GM06990 (cell line): ENCODE measurements at regions not wholly inside any gene's neighbourhood (a gene's known extent, or its start where the extent isn't known, plus 50 kb on each side); places are given as distances from the start of the nearest gene placed in this dataset.
"Not testable (repeated sequence)": the region's sequence is repeated elsewhere in the genome, so short reads cannot be mapped to it uniquely, and the experiment has no call there.

Experiments used
- DNase-seq: peaks from one replicate; pipeline ENCODE4 v3.0.0-alpha.2; 2011; ENCODE audit not compliant: insufficient read length; ENCODE audit errors: extremely low read depth
- H3K27me3 ChIP-seq: replicated peaks from 2 replicates; pipeline ENCODE4 v1.6.0; 2011; ENCODE audit warnings: low read length; ENCODE audit not compliant: control insufficient read depth, insufficient read depth
- H3K36me3 ChIP-seq: 2 replicates; pipeline ENCODE4 v1.5.1; 2011; ENCODE audit warnings: low read length; ENCODE audit not compliant: control insufficient read depth, insufficient read depth
- H3K4me3 ChIP-seq: replicated peaks from 2 replicates; pipeline ENCODE4 v1.5.1; 2011; ENCODE audit warnings: low read depth, mild to moderate bottlenecking, control low read depth, low read length
- CTCF ChIP-seq: IDR thresholded peaks from 2 replicates; pipeline ENCODE4 v1.5.1; 2011; ENCODE audit warnings: low read length, control low read depth, mild to moderate bottlenecking, inconsistent platforms; ENCODE audit not compliant: insufficient read depth, poor library complexity, severe bottlenecking

- no peaks in the 10 kb centered on the region for H3K27me3 ChIP-seq
- H3K4me3 ChIP-seq = no peak overlapping the region
- no peaks in the 10 kb centered on the region for H3K36me3 ChIP-seq
- TF ChIP-seq CTCF = no peak
- no peak for DNase-seq
Observed at GRCh38 chr19:28546148-28546685, 666.7 kb downstream of the UQCRFS1 start.

DNA sequence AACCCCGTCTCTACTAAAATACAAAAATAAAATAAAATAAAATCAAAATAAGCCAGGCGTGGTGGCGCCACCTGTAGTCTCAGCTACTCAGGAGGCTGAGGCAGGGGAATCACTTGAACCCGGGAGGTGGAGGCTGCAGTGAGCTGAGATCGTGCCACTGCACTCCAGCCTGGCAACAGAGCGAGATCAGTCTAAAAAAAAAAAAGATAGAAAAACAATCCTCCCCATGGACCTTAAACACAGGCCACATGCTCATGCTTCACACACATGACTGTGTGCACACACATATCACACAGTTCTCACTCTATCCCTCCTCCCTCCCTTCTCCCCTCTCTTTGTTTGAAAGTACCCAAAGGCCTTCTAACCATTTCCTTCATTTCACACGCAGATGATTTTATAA is 667.6 kb downstream of the UQCRFS1 start:
- not testable (repeated sequence) for DNase-seq, H3K4me3 ChIP-seq, H3K36me3 ChIP-seq, H3K27me3 ChIP-seq

DNA sequence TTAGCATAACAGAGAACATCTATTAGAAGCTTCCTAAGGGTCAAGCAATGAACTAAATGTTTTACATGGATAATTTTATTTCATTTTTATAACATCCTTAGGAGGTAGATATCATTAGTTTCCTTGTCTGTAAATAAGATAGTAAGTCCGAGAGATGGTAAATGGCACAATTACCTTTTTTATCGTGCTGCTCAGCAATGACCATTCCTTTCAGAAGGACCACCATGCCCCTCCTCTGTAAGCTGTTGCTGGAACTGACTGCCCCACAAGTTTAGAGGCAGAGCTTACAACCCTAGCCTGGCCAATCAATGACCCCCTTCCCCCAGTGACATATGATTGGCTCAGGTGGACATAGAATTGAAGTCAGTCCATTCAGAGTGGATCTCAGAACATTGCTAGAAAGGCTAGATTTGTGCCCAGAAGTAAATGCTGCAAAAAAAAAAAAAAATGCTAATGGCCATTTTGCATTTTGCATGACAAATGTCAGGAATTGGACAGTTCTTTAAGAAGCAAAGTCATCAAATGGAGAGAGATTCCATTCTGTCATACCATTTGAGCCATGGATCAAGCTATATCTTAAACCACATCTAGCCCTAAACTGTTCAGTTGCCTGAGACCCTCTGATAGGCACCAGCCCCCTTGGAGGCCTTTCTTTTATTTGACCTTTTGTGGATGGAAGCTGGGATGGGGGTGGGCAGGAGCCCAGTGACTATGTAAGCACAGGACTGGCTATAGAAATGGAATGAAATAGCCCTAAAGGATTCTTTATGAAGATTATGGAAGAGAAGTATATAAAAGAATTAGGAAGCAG is 668.3 kb downstream of the UQCRFS1 start:
- TF ChIP-seq CTCF = no peak
- Histone ChIP-seq H3K36me3 (no peaks in the 10 kb centered on the region), H3K4me3 (no peak overlapping the region), H3K27me3 (no peaks in the 10 kb centered on the region)
- no peak for DNase-seq

DNA sequence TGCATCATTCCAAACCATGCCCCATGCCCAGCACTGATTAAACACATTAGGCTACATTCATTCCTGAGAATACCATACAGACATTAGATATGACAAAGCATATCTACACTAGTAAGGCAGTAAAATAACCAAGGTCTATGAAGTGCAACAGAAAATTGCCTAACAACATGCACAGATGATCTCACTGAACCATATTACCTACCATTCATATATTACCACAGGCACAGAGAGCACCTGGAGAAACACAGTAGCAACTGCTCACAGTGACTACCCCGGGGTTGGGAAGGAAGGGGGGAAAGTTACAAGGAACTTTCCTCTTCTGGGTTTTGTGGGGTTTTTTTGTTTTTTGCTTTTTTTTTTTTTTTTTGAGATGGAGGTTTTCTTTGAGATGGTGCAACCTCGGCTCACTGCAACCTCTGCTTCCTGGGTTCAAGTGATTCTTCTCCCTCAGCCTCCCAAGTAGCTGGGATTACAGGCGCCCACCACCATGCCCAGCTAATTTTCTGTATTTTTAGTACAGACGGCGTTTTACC is 669.6 kb downstream of the UQCRFS1 start:
- Histone ChIP-seq H3K36me3 (no peaks in the 10 kb centered on the region), H3K27me3 (no peaks in the 10 kb centered on the region), H3K4me3 (no peak overlapping the region)
- no peak for TF ChIP-seq CTCF
- no peak for DNase-seq

DNA sequence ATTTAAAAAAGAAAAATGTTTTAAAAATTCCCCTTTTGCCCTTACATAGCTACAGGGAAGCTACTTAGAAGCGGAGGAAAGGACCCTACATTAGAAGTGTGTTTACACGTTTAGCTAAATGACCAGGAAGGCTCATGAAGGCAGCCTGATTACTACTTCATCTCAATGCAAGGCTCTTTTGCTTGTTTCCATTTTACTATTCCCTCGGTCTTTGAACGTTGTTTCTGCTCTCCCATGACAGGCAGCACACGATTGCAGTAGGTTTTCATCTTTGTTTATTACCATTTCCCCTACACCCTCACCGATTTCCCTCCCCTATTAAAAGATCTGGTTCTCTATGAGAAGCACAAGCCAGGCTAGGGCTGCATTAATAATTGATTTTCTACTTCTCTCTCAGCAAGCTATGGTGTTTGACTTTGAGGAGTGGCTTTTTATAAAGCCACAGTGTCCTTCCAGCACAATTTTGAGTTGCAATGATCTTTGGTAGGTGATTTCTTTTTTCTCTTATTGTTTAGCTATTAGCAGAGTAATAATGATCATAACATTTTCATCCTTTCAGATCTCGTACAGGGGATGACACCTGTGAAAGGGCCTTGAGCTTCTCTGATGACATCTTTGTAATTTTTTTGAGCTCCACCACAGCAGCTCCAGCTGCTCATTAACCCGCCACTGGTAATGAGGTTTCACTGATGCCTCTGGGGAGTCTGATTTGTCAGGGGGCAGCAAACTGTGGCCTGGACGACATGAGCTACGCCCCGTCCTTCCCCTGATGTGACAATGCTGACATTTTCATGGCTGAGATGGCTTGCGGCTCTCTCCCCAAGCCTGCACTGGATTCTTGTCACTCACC is 670.3 kb downstream of the UQCRFS1 start:
- Histone ChIP-seq H3K36me3 (no peaks in the 10 kb centered on the region), H3K27me3 (no peaks in the 10 kb centered on the region), H3K4me3 (no peak overlapping the region)
- peak; percentile 4 for DNase-seq
- no peak for TF ChIP-seq CTCF
